Sigmoid colon (tissue), 4 donors: ENCODE measurements at regions not wholly inside any gene's neighbourhood (a gene's known extent, or its start where the extent isn't known, plus 50 kb on each side); places are given as distances from the start of the nearest gene placed in this dataset.

Source experiments
- CTCF ChIP-seq, 4 experiments: fragments of 450-650 bp in 3 of 4; fragments of 200-600 bp in 1 of 4; IDR thresholded peaks; one replicate each; pipeline ENCODE4 v1.5.1; 2016 to 2019; ENCODE audit warnings: antibody characterized with exemption in 4 of 4, mild to moderate bottlenecking in 3 of 4, moderate library complexity in 2 of 4
- EP300 ChIP-seq, 4 donors: sonication (generic); formaldehyde crosslinking; IDR thresholded peaks; one replicate each; pipeline ENCODE4 v1.6.1; 2017; ENCODE audit warnings: antibody characterized with exemption in 4 of 4
- POLR2A ChIP-seq, 2 donors: fragments of 450-650 bp; IDR thresholded peaks; one replicate each; pipeline ENCODE4 v1.6.1; 2016; ENCODE audit warnings: antibody characterized with exemption in 2 of 2, mild to moderate bottlenecking in 2 of 2, moderate library complexity in 2 of 2

DNA sequence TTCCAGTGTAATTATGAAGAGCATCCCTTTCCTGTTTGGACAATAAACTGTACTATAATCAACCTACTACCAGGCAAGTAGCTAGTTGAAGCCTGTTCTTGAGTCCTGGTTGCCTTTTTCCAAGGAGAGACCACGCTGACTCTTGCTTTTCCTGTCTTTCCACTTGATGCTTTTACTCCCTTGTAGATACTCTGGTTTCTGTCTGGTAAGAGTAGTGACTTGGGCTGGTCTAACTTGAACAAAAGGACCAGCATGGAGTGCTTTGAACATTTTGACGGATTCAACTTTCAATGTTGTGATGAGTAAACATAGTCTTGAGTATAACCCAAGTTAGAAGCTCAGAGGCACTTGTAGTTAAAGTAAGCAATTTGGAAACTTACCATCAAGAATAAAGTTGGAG lies 464.3 kb downstream of the GADD45G start:
- no peak for TF ChIP-seq CTCF (IDR thresholded peaks at IDR 0.05)
- no peak for TF ChIP-seq POLR2A (IDR thresholded peaks at IDR 0.05)
- TF ChIP-seq EP300 (IDR thresholded peaks at IDR 0.05), result no peak
